ENCODE measurements at regions not wholly inside any gene's neighbourhood (a gene's known extent, or its start where the extent isn't known, plus 50 kb on each side); places are given as distances from the start of the nearest gene placed in this dataset.
"Not testable (repeated sequence)": the region's sequence is repeated elsewhere in the genome, so short reads cannot be mapped to it uniquely, and the experiment has no call there.

GRCh38 chr9:90477535-90477934 is 165.1 kb downstream of the DIRAS2 start:
- H3K27ac Mint-ChIP-seq: no peak overlapping the region
- no peaks in the 10 kb centered on the region for H3K4me1 Mint-ChIP-seq (ENCODE audit: low read depth)
- no peak overlapping the region for H3K4me3 Mint-ChIP-seq
- H3K9me3 Mint-ChIP-seq: no peaks in the 10 kb centered on the region
- no peaks in the 10 kb centered on the region for H3K36me3 Mint-ChIP-seq (ENCODE audit: low read depth)
- no peak for DNase-seq
- H3K27me3 Mint-ChIP-seq: peaks cover 7% of the 10 kb centered on the region

- Mint-ChIP-seq H3K9me3 (no peaks in the 10 kb centered on the region), H3K4me1 (ENCODE audit: low read depth) (no peaks in the 10 kb centered on the region), H3K4me3 (no peak overlapping the region), H3K36me3 (ENCODE audit: low read depth) (no peaks in the 10 kb centered on the region), H3K27ac (no peak overlapping the region), H3K27me3 (peaks cover 7% of the 10 kb centered on the region)
- DNase-seq: no peak
Measured at GRCh38 chr9:90478821-90479220, 163.8 kb downstream of the DIRAS2 start.

- no peaks in the 10 kb centered on the region for H3K4me1 Mint-ChIP-seq (ENCODE audit: low read depth)
- H3K27ac Mint-ChIP-seq: no peak overlapping the region
- H3K27me3 Mint-ChIP-seq: peaks cover 15% of the 10 kb centered on the region
- H3K4me3 Mint-ChIP-seq: no peak overlapping the region
- no peaks in the 10 kb centered on the region for H3K36me3 Mint-ChIP-seq (ENCODE audit: low read depth)
- no peaks in the 10 kb centered on the region for H3K9me3 Mint-ChIP-seq
- DNase-seq: no peak
Measured at GRCh38 chr9:90485028-90485427, 157.6 kb downstream of the DIRAS2 start.

GRCh38 chr9:90489066-90489465 is 153.6 kb downstream of the DIRAS2 start:
- DNase-seq: no peak
- Mint-ChIP-seq H3K4me3 (no peak overlapping the region), H3K27ac (no peak overlapping the region), H3K36me3 (ENCODE audit: low read depth) (no peaks in the 10 kb centered on the region), H3K4me1 (ENCODE audit: low read depth) (no peaks in the 10 kb centered on the region), H3K27me3 (peaks cover 18% of the 10 kb centered on the region), H3K9me3 (no peaks in the 10 kb centered on the region)

- DNase-seq: no peak
- Mint-ChIP-seq H3K36me3 (ENCODE audit: low read depth) (no peaks in the 10 kb centered on the region), H3K27ac (no peak overlapping the region), H3K4me3 (no peak overlapping the region), H3K27me3 (peaks cover 6% of the 10 kb centered on the region), H3K9me3 (no peaks in the 10 kb centered on the region), H3K4me1 (ENCODE audit: low read depth) (no peaks in the 10 kb centered on the region)
Measured at GRCh38 chr9:90499761-90500160, 142.9 kb downstream of the DIRAS2 start.

- Mint-ChIP-seq H3K36me3 (ENCODE audit: low read depth) (no peaks in the 10 kb centered on the region), H3K27me3 (peaks cover 6% of the 10 kb centered on the region), H3K4me3 (no peak overlapping the region), H3K4me1 (ENCODE audit: low read depth) (peaks cover 1% of the 10 kb centered on the region), H3K9me3 (no peaks in the 10 kb centered on the region), H3K27ac (no peak overlapping the region)
- no peak for DNase-seq
Measured at GRCh38 chr9:90502134-90502533, 140.5 kb downstream of the DIRAS2 start.

- Mint-ChIP-seq H3K4me3 (no peak overlapping the region), H3K36me3 (ENCODE audit: low read depth) (no peaks in the 10 kb centered on the region)
Measured at GRCh38 chr9:90504486-90504885, 138.1 kb downstream of the DIRAS2 start.

GRCh38 chr9:90505695-90506094 is 136.9 kb downstream of the DIRAS2 start:
- H3K27ac Mint-ChIP-seq: no peak overlapping the region
- H3K27me3 Mint-ChIP-seq: peaks cover 7% of the 10 kb centered on the region
- no peaks in the 10 kb centered on the region for H3K9me3 Mint-ChIP-seq
- no peak overlapping the region for H3K4me3 Mint-ChIP-seq
- H3K4me1 Mint-ChIP-seq (ENCODE audit: low read depth): peaks cover 4% of the 10 kb centered on the region
- no peak for DNase-seq
- H3K36me3 Mint-ChIP-seq (ENCODE audit: low read depth): no peaks in the 10 kb centered on the region

More at GRCh38 chr9:90504486-90504885, 138.1 kb downstream of the DIRAS2 start:
- Mint-ChIP-seq H3K4me1 (ENCODE audit: low read depth) (peaks cover 3% of the 10 kb centered on the region), H3K27me3 (peaks cover 7% of the 10 kb centered on the region), H3K9me3 (no peaks in the 10 kb centered on the region), H3K27ac (no peak overlapping the region)
- DNase-seq: no peak

GRCh38 chr9:90506402-90506801 is 136.2 kb downstream of the DIRAS2 start:
- H3K27me3 Mint-ChIP-seq; H3K4me1 Mint-ChIP-seq (ENCODE audit: low read depth); H3K4me3 Mint-ChIP-seq; H3K9me3 Mint-ChIP-seq; H3K36me3 Mint-ChIP-seq (ENCODE audit: low read depth); DNase-seq; H3K27ac Mint-ChIP-seq: not testable (repeated sequence)

- H3K4me3 Mint-ChIP-seq: no peak overlapping the region
- peaks cover 4% of the 10 kb centered on the region for H3K4me1 Mint-ChIP-seq (ENCODE audit: low read depth)
- no peak overlapping the region for H3K27ac Mint-ChIP-seq
- H3K9me3 Mint-ChIP-seq: no peaks in the 10 kb centered on the region
- peaks cover 7% of the 10 kb centered on the region for H3K27me3 Mint-ChIP-seq
- H3K36me3 Mint-ChIP-seq (ENCODE audit: low read depth): no peaks in the 10 kb centered on the region
- DNase-seq: no peak
Measured at GRCh38 chr9:90507621-90508020, 135.0 kb downstream of the DIRAS2 start.

- H3K27ac Mint-ChIP-seq: no peak overlapping the region
- H3K27me3 Mint-ChIP-seq: peaks cover 13% of the 10 kb centered on the region
- DNase-seq: no peak
- no peaks in the 10 kb centered on the region for H3K9me3 Mint-ChIP-seq
- no peak overlapping the region for H3K4me3 Mint-ChIP-seq
- H3K4me1 Mint-ChIP-seq (ENCODE audit: low read depth): peaks cover 4% of the 10 kb centered on the region
- no peaks in the 10 kb centered on the region for H3K36me3 Mint-ChIP-seq (ENCODE audit: low read depth)
Measured at GRCh38 chr9:90508940-90509339, 133.7 kb downstream of the DIRAS2 start.

- H3K9me3 Mint-ChIP-seq: no peaks in the 10 kb centered on the region
- H3K4me1 Mint-ChIP-seq (ENCODE audit: low read depth): peaks cover 3% of the 10 kb centered on the region
Measured at GRCh38 chr9:90511711-90512110, 130.9 kb downstream of the DIRAS2 start.

GRCh38 chr9:90514877-90515276 is 127.7 kb downstream of the DIRAS2 start:
- no peaks in the 10 kb centered on the region for H3K36me3 Mint-ChIP-seq (ENCODE audit: low read depth)
- peaks cover 16% of the 10 kb centered on the region for H3K27me3 Mint-ChIP-seq
- H3K9me3 Mint-ChIP-seq: no peaks in the 10 kb centered on the region
- no peak overlapping the region for H3K27ac Mint-ChIP-seq
- no peak overlapping the region for H3K4me3 Mint-ChIP-seq
- DNase-seq: no peak
- H3K4me1 Mint-ChIP-seq (ENCODE audit: low read depth): no peaks in the 10 kb centered on the region

More at GRCh38 chr9:90511711-90512110, 130.9 kb downstream of the DIRAS2 start:
- Mint-ChIP-seq H3K36me3 (ENCODE audit: low read depth) (no peaks in the 10 kb centered on the region), H3K27ac (no peak overlapping the region), H3K4me3 (no peak overlapping the region), H3K27me3 (peaks cover 19% of the 10 kb centered on the region)
- no peak for DNase-seq

GRCh38 chr9:90515510-90515909 is 127.1 kb downstream of the DIRAS2 start:
- no peak overlapping the region for H3K27ac Mint-ChIP-seq
- H3K36me3 Mint-ChIP-seq (ENCODE audit: low read depth): no peaks in the 10 kb centered on the region
- H3K4me3 Mint-ChIP-seq: no peak overlapping the region
- no peaks in the 10 kb centered on the region for H3K4me1 Mint-ChIP-seq (ENCODE audit: low read depth)
- H3K9me3 Mint-ChIP-seq: no peaks in the 10 kb centered on the region
- no peak for DNase-seq
- peaks cover 16% of the 10 kb centered on the region for H3K27me3 Mint-ChIP-seq

GRCh38 chr9:90517103-90517502 is 125.5 kb downstream of the DIRAS2 start:
- Mint-ChIP-seq H3K36me3 (ENCODE audit: low read depth) (no peaks in the 10 kb centered on the region), H3K4me3 (no peak overlapping the region), H3K27me3 (peaks cover 24% of the 10 kb centered on the region), H3K27ac (no peak overlapping the region), H3K9me3 (no peaks in the 10 kb centered on the region), H3K4me1 (ENCODE audit: low read depth) (no peaks in the 10 kb centered on the region)
- DNase-seq: no peak

All from activated T-cell treated with anti-CD3 and anti-CD28 coated beads, Interleukin-2, amount 50 U/mL, for 24 hours (primary cell).